Type B pancreatic cell (in vitro differentiated cells): ENCODE measurements at regions not wholly inside any gene's neighbourhood (a gene's known extent, or its start where the extent isn't known, plus 50 kb on each side); places are given as distances from the start of the nearest gene placed in this dataset.

Experiments
- DNase-seq: peaks from one replicate; pipeline ENCODE4 v3.0.0; 2021; ENCODE audit warnings: mixed read lengths; ENCODE audit not compliant: unreplicated experiment; ENCODE audit errors: extremely low spot score
- H3K27ac Mint-ChIP-seq: 2 replicates; pipeline ENCODE4 v1.8.0; 2021; ENCODE audit warnings: mild to moderate bottlenecking, mixed read lengths
- H3K27me3 Mint-ChIP-seq: 2 replicates; pipeline ENCODE4 v1.8.0; 2021; ENCODE audit warnings: mixed read lengths
- H3K36me3 Mint-ChIP-seq: 2 replicates; pipeline ENCODE4 v1.8.0; 2021; ENCODE audit warnings: mixed read lengths
- H3K4me1 Mint-ChIP-seq: one replicate; pipeline ENCODE4 v1.8.0; 2021; ENCODE audit warnings: mixed read lengths; ENCODE audit not compliant: unreplicated experiment
- H3K4me3 Mint-ChIP-seq: 2 replicates; pipeline ENCODE4 v1.8.0; 2021; ENCODE audit warnings: mild to moderate bottlenecking, mixed read lengths
- H3K9me3 Mint-ChIP-seq: 2 replicates; pipeline ENCODE4 v1.8.0; 2021; ENCODE audit warnings: mixed read lengths
- CTCF ChIP-seq: fragments of 200-600 bp; sonication (generic); conservative IDR thresholded peaks from 2 replicates; pipeline ENCODE4 v1.5.0; 2021; ENCODE audit warnings: antibody characterized with exemption, mild to moderate bottlenecking

GRCh38 chr1:61627365-61627764 lies 97.6 kb downstream of the TM2D1 start:
- no peak overlapping the region for H3K27ac Mint-ChIP-seq
- no peaks in the 10 kb centered on the region for H3K36me3 Mint-ChIP-seq
- H3K9me3 Mint-ChIP-seq, result no peaks in the 10 kb centered on the region

DNA sequence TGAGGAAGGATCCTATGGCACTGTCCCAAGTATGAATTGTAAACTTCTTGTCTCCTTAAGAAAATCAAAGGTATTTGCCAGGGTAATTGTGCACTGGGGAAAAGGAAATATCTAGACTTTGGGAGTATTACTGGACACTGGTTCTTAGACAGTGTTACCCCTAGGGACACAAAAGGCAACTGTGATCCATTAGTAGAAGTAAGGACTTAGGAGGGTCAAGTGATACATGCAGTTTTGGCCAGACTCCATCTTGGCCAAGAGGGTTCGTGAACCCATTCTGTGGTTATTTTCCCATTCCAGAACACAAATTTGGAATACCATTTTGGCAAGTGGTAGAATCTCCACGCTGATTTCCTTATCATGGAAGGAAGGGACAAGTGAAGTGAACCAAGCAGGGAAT lies 98.1 kb downstream of the TM2D1 start:
- Mint-ChIP-seq H3K4me1 (no peaks in the 10 kb centered on the region), H3K4me3 (no peak overlapping the region), H3K9me3 (no peaks in the 10 kb centered on the region), H3K36me3 (no peaks in the 10 kb centered on the region), H3K27ac (no peak overlapping the region), H3K27me3 (peaks cover 4% of the 10 kb centered on the region)
- no peak for DNase-seq
- no peak for TF ChIP-seq CTCF

More at GRCh38 chr1:61627365-61627764, 97.6 kb downstream of the TM2D1 start:
- DNase-seq, result no peak
- Mint-ChIP-seq H3K4me1 (no peaks in the 10 kb centered on the region), H3K4me3 (no peak overlapping the region), H3K27me3 (peaks cover 4% of the 10 kb centered on the region)
- no peak for TF ChIP-seq CTCF

DNA sequence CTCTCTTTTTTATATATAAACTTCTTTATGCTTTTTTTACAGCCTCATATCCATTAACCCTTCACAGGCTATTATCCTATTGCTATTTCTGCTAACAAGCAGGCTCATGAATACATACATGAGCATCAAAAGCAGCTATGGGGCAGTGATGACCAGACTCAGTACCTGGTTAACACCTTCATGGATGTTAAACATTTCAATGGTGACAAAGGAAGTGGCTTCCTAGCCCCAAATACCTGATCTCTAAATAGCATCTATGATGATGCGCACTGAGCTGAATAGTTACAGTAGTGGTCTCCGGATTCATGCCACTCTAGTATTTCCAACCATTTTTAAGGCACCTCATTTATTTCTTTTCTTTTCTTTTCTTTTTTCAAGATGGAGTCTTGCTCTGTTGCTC lies 101.1 kb downstream of the TM2D1 start:
- Mint-ChIP-seq H3K9me3 (no peaks in the 10 kb centered on the region), H3K4me1 (peaks cover 3% of the 10 kb centered on the region)
- no peak for TF ChIP-seq CTCF

DNA sequence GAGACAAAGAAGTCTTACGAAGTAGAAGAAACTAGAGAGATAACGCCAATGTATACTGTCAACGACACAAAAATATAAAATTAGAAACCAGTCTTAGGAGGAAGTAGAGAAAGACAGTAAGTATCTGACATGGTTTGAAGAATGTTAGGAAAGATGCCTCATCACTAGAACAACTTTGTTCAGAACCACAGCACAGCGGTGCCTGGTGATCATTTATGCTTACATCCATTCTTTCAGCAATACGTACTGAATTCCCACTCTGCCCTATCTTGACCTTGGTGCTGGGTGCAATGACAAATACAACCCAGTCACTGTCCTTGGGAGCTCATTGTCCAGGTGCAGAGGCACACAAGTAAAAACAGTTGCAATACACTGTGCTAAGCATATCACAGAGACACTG lies 104.4 kb downstream of the TM2D1 start:
- Mint-ChIP-seq H3K27me3 (peaks cover 4% of the 10 kb centered on the region), H3K4me1 (peaks cover 3% of the 10 kb centered on the region), H3K27ac (no peak overlapping the region), H3K9me3 (no peaks in the 10 kb centered on the region), H3K36me3 (no peaks in the 10 kb centered on the region), H3K4me3 (no peak overlapping the region)
- no peak for TF ChIP-seq CTCF
- no peak for DNase-seq

More for the DNA sequence above, 101.1 kb downstream of the TM2D1 start:
- H3K4me3 Mint-ChIP-seq, result no peak overlapping the region
- H3K27ac Mint-ChIP-seq, result no peak overlapping the region
- no peaks in the 10 kb centered on the region for H3K36me3 Mint-ChIP-seq
- DNase-seq, result no peak
- H3K27me3 Mint-ChIP-seq, result peaks cover 4% of the 10 kb centered on the region

DNA sequence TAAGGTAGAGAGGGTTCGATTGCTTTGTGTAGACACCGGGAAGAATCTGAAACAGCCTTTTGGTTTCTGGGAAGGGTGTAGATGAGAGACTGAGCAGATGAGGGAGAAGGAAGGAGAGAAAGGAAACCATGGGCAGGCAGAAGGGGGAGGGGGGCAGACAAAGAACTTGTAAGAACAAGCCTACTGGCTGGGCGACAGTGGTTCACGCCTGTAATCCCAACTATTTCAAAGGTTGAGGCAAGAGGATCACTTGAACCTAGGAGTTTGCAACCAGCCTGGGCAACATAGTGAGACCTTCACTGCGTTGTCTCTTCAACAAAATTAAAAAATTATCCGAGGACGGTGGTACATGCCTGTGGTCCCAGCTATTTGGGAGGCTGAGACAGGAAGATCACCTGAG lies 106.2 kb downstream of the TM2D1 start:
- Mint-ChIP-seq H3K4me3 (no peak overlapping the region), H3K27me3 (peaks cover 4% of the 10 kb centered on the region), H3K27ac (no peak overlapping the region), H3K36me3 (no peaks in the 10 kb centered on the region), H3K4me1 (peaks cover 3% of the 10 kb centered on the region), H3K9me3 (no peaks in the 10 kb centered on the region)
- DNase-seq, result no peak
- no peak for TF ChIP-seq CTCF

DNA sequence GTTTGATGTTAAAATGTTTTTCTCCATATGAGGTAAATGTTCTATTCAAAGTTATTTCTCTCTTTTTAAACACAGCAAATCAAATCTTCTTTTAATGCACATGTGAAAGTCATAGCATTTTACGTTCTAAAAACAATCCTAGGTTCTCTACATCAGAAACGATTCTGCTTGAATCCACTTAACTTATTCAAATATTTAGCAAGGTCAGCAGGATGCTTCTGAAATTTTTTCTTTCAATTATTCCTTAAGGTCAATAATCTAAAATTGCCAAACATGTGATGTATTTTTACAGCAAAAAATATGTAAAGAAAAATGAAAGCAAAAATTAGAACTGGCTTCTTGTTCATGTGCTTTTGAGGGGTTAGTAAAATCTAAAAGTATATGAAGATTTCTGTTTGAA lies 106.7 kb downstream of the TM2D1 start:
- Mint-ChIP-seq H3K9me3 (no peaks in the 10 kb centered on the region), H3K36me3 (no peaks in the 10 kb centered on the region), H3K4me1 (peaks cover 3% of the 10 kb centered on the region), H3K4me3 (no peak overlapping the region), H3K27me3 (no peaks in the 10 kb centered on the region), H3K27ac (no peak overlapping the region)
- no peak for DNase-seq
- no peak for TF ChIP-seq CTCF
